ENCODE measurements at regions not wholly inside any gene's neighbourhood (a gene's known extent, or its start where the extent isn't known, plus 50 kb on each side); places are given as distances from the start of the nearest gene placed in this dataset.

GRCh38 chr6:164478426-164478825, 831.0 kb downstream of the C6orf118 start:
- no peak for TF ChIP-seq CTCF (conservative IDR thresholded peaks at IDR 0.05; ENCODE audit: low read length)
- TF ChIP-seq EZH2phosphoT487 (IDR thresholded peaks at IDR 0.05; ENCODE audit: borderline replicate concordance) = no peak
- H3K4me2 ChIP-seq (ENCODE audit: low read depth, low read length, poor library complexity, severe bottlenecking) = no peak overlapping the region

GRCh38 chr6:164477790-164478189, 831.6 kb downstream of the C6orf118 start:
- TF ChIP-seq CTCF (conservative IDR thresholded peaks at IDR 0.05; ENCODE audit: low read length) (no peak), EZH2phosphoT487 (IDR thresholded peaks at IDR 0.05; ENCODE audit: borderline replicate concordance) (no peak)
- no peaks in the 10 kb centered on the region for H3K4me1 ChIP-seq (ENCODE audit: insufficient read depth, low read length, poor library complexity, severe bottlenecking)
- no peaks in the 10 kb centered on the region for H3F3A ChIP-seq (ENCODE audit: low read depth)
- no peaks in the 10 kb centered on the region for H3K79me2 ChIP-seq (ENCODE audit: insufficient read depth, low read length)
- H4K20me1 ChIP-seq (ENCODE audit: insufficient read depth, low read length, poor library complexity, severe bottlenecking) = no peaks in the 10 kb centered on the region
- no peaks in the 10 kb centered on the region for H3K27me3 ChIP-seq (ENCODE audit: insufficient read depth, low read length, poor library complexity, severe bottlenecking)
- no peak overlapping the region for H2AFZ ChIP-seq (ENCODE audit: low read length)
- H3K4me2 ChIP-seq (ENCODE audit: low read depth, low read length, poor library complexity, severe bottlenecking) = no peak overlapping the region
- H3K36me3 ChIP-seq (ENCODE audit: insufficient read depth, low read length) = no peaks in the 10 kb centered on the region
- no peaks in the 10 kb centered on the region for H3K9me2 ChIP-seq (replicated peaks; ENCODE audit: low read depth, low read length)
- no peak overlapping the region for H3K4me3 ChIP-seq (ENCODE audit: low read length, poor library complexity, severe bottlenecking)
- H3K9me3 ChIP-seq (ENCODE audit: insufficient read depth, low read depth, low read length) = no peaks in the 10 kb centered on the region
- H3K9ac ChIP-seq (ENCODE audit: low read depth, low read length, poor library complexity, severe bottlenecking) = no peak overlapping the region

More at GRCh38 chr6:164478426-164478825, 831.0 kb downstream of the C6orf118 start:
- H3K79me2 ChIP-seq (ENCODE audit: insufficient read depth, low read length) = no peaks in the 10 kb centered on the region
- no peaks in the 10 kb centered on the region for H3K9me3 ChIP-seq (ENCODE audit: insufficient read depth, low read depth, low read length)
- no peaks in the 10 kb centered on the region for H3K36me3 ChIP-seq (ENCODE audit: insufficient read depth, low read length)
- no peak overlapping the region for H2AFZ ChIP-seq (ENCODE audit: low read length)
- no peak overlapping the region for H3K4me3 ChIP-seq (ENCODE audit: low read length, poor library complexity, severe bottlenecking)
- no peaks in the 10 kb centered on the region for H3F3A ChIP-seq (ENCODE audit: low read depth)
- H3K27me3 ChIP-seq (ENCODE audit: insufficient read depth, low read length, poor library complexity, severe bottlenecking) = no peaks in the 10 kb centered on the region
- H4K20me1 ChIP-seq (ENCODE audit: insufficient read depth, low read length, poor library complexity, severe bottlenecking) = no peaks in the 10 kb centered on the region
- no peaks in the 10 kb centered on the region for H3K4me1 ChIP-seq (ENCODE audit: insufficient read depth, low read length, poor library complexity, severe bottlenecking)
- no peak overlapping the region for H3K9ac ChIP-seq (ENCODE audit: low read depth, low read length, poor library complexity, severe bottlenecking)
- no peaks in the 10 kb centered on the region for H3K9me2 ChIP-seq (replicated peaks; ENCODE audit: low read depth, low read length)

- no peak overlapping the region for H3K4me2 ChIP-seq (ENCODE audit: low read depth, low read length, poor library complexity, severe bottlenecking)
- no peaks in the 10 kb centered on the region for H3K27me3 ChIP-seq (ENCODE audit: insufficient read depth, low read length, poor library complexity, severe bottlenecking)
- no peak for TF ChIP-seq CTCF (conservative IDR thresholded peaks at IDR 0.05; ENCODE audit: low read length)
- H3K36me3 ChIP-seq (ENCODE audit: insufficient read depth, low read length) = no peaks in the 10 kb centered on the region
- no peak overlapping the region for H2AFZ ChIP-seq (ENCODE audit: low read length)
- no peak overlapping the region for H3K4me3 ChIP-seq (ENCODE audit: low read length, poor library complexity, severe bottlenecking)
- no peaks in the 10 kb centered on the region for H3K79me2 ChIP-seq (ENCODE audit: insufficient read depth, low read length)
- no peaks in the 10 kb centered on the region for H3K4me1 ChIP-seq (ENCODE audit: insufficient read depth, low read length, poor library complexity, severe bottlenecking)
- no peaks in the 10 kb centered on the region for H3K9me2 ChIP-seq (replicated peaks; ENCODE audit: low read depth, low read length)
- no peaks in the 10 kb centered on the region for H3F3A ChIP-seq (ENCODE audit: low read depth)
- H4K20me1 ChIP-seq (ENCODE audit: insufficient read depth, low read length, poor library complexity, severe bottlenecking) = no peaks in the 10 kb centered on the region
- H3K9me3 ChIP-seq (ENCODE audit: insufficient read depth, low read depth, low read length) = no peaks in the 10 kb centered on the region
- H3K9ac ChIP-seq (ENCODE audit: low read depth, low read length, poor library complexity, severe bottlenecking) = no peak overlapping the region
These were observed 832.3 kb downstream of the C6orf118 start for GRCh38 chr6:164477101-164477500.
